HL-60 (cell line): ENCODE measurements at regions not wholly inside any gene's neighbourhood (a gene's known extent, or its start where the extent isn't known, plus 50 kb on each side); places are given as distances from the start of the nearest gene placed in this dataset.

Source experiments
- DNase-seq, 2 experiments: peaks; one replicate each; pipeline ENCODE4 v3.0.0-alpha.2; 2010 to 2020; ENCODE audit warnings: low read depth in 1 of 2, low spot score in 1 of 2
- H3K27ac ChIP-seq: fragments of 250-450 bp; sonication (Bioruptor Pico); replicated peaks from 2 replicates; pipeline ENCODE4 v1.5.1; 2020; ENCODE audit warnings: mild to moderate bottlenecking, moderate library complexity
- H3K27me3 ChIP-seq: fragments of 250-450 bp; sonication (Bioruptor Pico); 2 replicates; pipeline ENCODE4 v1.5.1; 2021; ENCODE audit warnings: mild to moderate bottlenecking, moderate library complexity; ENCODE audit not compliant: insufficient read depth, poor library complexity, severe bottlenecking
- H3K4me3 ChIP-seq: replicated peaks from 2 replicates; pipeline ENCODE4 v1.5.1; 2011; ENCODE audit warnings: mild to moderate bottlenecking, control low read depth, low read length; ENCODE audit not compliant: insufficient read depth
- GABPA ChIP-seq: IDR thresholded peaks from 2 replicates; pipeline ENCODE4 v1.6.1; 2012; ENCODE audit warnings: low read depth
- POLR2AphosphoS5 ChIP-seq: IDR thresholded peaks from 2 replicates; pipeline ENCODE4 v1.6.1; 2012; ENCODE audit warnings: low read depth
- SPI1 ChIP-seq: IDR thresholded peaks from 2 replicates; pipeline ENCODE4 v1.6.1; 2012; ENCODE audit warnings: low read depth, mild to moderate bottlenecking, borderline replicate concordance
- TF ChIP-seq, protein P1 (sequence below): IDR thresholded peaks from one replicate; pipeline ENCODE4 v1.5.1; 2011; ENCODE audit warnings: low read length, control low read depth, inconsistent platforms; ENCODE audit not compliant: insufficient read depth
- TF ChIP-seq, protein P2 (sequence below): IDR thresholded peaks from 2 replicates; pipeline ENCODE4 v1.6.1; 2012; ENCODE audit warnings: low read depth; ENCODE audit not compliant: insufficient replicate concordance

DNA sequence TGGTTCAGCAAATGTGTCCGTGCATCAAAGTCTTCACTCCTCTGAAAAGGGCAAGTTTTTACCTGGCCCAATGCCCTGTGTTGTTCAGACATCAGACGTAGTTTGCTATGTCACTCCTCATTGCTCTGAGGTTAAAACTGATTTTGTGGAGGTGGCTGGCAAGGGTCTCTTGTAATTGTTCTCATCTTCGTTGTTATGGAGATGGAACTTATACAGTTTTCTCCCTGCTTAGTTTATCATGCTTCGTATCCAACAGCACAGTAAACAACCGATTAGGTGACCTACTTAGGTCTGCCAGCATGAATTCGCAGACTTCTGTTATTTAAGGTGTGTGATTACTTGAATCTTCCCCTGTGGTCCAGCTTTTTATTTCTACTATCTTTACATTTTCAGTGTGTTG is 274.1 kb upstream of the SMIM30 start:
- H3K27ac ChIP-seq, result no peak overlapping the region
- H3K4me3 ChIP-seq, result no peak overlapping the region
- no peaks in the 10 kb centered on the region for H3K27me3 ChIP-seq
- no peak for DNase-seq
- TF ChIP-seq POLR2AphosphoS5, result no peak

DNA sequence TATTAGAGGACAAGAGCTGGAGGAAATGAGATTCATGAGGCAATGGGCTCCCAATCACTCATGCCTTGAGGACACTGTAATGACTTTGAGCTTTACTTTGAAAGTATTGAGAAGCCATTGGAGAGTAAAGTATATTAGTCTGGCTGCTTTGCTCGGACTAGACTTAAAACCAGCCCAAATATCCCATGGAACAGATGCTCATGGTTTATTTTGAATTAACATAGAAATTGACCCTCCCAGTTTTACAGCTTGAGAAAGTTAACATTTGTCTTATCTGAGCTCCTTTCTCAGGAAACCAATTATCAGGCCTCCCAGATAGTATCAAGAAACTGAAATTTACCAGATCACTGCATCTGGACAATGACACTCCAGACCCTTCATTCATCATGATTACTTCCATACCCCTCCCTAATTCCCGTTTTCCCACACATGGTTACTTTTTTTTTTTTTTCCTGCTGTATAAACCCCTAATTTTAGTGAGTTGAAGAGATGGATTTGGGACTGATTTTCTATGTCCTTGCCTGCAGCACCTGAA is 270.8 kb upstream of the SMIM30 start:
- Histone ChIP-seq H3K27ac (no peak overlapping the region), H3K4me3 (no peak overlapping the region), H3K27me3 (no peaks in the 10 kb centered on the region)
- no peak for DNase-seq
- TF ChIP-seq, protein P1, sequence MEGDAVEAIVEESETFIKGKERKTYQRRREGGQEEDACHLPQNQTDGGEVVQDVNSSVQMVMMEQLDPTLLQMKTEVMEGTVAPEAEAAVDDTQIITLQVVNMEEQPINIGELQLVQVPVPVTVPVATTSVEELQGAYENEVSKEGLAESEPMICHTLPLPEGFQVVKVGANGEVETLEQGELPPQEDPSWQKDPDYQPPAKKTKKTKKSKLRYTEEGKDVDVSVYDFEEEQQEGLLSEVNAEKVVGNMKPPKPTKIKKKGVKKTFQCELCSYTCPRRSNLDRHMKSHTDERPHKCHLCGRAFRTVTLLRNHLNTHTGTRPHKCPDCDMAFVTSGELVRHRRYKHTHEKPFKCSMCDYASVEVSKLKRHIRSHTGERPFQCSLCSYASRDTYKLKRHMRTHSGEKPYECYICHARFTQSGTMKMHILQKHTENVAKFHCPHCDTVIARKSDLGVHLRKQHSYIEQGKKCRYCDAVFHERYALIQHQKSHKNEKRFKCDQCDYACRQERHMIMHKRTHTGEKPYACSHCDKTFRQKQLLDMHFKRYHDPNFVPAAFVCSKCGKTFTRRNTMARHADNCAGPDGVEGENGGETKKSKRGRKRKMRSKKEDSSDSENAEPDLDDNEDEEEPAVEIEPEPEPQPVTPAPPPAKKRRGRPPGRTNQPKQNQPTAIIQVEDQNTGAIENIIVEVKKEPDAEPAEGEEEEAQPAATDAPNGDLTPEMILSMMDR, result no peak

DNA sequence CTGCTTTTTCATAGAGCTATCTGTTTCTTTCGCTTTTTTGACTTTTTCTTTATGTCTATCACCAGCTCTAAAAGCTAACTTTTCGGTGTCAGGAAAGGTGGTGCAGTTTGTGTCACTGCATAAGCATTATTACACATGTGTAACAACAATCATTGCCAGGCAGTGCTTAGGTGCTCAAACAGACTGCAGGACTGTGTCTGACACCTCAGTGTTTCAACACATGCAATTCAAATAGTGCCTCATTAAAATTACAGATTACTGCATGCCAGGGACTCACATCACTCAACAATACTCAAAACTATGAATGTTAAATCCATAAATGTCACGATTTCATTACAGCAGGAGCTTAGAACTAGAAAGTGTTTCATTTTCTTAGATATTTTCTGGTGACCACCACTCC is 265.3 kb upstream of the SMIM30 start:
- Histone ChIP-seq H3K4me3 (no peak overlapping the region), H3K27ac (no peak overlapping the region), H3K27me3 (no peaks in the 10 kb centered on the region)
- no peak for TF ChIP-seq POLR2AphosphoS5
- TF ChIP-seq, protein P1, result no peak
- TF ChIP-seq, protein P2, sequence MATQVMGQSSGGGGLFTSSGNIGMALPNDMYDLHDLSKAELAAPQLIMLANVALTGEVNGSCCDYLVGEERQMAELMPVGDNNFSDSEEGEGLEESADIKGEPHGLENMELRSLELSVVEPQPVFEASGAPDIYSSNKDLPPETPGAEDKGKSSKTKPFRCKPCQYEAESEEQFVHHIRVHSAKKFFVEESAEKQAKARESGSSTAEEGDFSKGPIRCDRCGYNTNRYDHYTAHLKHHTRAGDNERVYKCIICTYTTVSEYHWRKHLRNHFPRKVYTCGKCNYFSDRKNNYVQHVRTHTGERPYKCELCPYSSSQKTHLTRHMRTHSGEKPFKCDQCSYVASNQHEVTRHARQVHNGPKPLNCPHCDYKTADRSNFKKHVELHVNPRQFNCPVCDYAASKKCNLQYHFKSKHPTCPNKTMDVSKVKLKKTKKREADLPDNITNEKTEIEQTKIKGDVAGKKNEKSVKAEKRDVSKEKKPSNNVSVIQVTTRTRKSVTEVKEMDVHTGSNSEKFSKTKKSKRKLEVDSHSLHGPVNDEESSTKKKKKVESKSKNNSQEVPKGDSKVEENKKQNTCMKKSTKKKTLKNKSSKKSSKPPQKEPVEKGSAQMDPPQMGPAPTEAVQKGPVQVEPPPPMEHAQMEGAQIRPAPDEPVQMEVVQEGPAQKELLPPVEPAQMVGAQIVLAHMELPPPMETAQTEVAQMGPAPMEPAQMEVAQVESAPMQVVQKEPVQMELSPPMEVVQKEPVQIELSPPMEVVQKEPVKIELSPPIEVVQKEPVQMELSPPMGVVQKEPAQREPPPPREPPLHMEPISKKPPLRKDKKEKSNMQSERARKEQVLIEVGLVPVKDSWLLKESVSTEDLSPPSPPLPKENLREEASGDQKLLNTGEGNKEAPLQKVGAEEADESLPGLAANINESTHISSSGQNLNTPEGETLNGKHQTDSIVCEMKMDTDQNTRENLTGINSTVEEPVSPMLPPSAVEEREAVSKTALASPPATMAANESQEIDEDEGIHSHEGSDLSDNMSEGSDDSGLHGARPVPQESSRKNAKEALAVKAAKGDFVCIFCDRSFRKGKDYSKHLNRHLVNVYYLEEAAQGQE, result no peak
- no peak for TF ChIP-seq SPI1
- TF ChIP-seq GABPA, result no peak
- no peak for DNase-seq

DNA sequence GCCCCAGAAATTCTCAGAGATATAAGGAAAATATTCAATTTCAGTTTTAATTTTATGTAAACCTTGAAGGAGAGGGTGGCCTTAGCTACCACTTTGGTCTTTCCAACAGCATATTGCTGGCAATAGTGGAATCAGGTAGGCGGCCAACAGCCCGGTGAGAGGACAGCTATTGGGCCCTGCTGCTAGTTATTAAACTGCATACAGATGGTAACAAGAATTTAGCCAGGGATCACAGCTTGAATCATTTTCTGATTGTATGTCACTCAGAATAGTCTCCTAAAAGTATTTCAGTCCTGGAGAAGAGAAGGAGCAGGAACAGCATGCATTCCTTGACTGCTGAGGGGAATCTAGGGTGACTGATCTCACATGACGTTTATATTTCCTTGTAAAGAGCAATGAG is 261.4 kb upstream of the SMIM30 start:
- no peak for DNase-seq
- Histone ChIP-seq H3K4me3 (no peak overlapping the region), H3K27me3 (no peaks in the 10 kb centered on the region), H3K27ac (no peak overlapping the region)
- no peak for TF ChIP-seq POLR2AphosphoS5
- TF ChIP-seq SPI1, result no peak
- TF ChIP-seq, protein P2, result no peak
- TF ChIP-seq, protein P1, result no peak
- TF ChIP-seq GABPA, result no peak
